Thyroid gland (tissue), 4 donors: ENCODE measurements at regions not wholly inside any gene's neighbourhood (a gene's known extent, or its start where the extent isn't known, plus 50 kb on each side); places are given as distances from the start of the nearest gene placed in this dataset.

Experiments used
- POLR2A ChIP-seq, 2 donors: fragments of 450-650 bp; IDR thresholded peaks; one replicate each; pipeline ENCODE4 v1.6.1; 2017; ENCODE audit warnings: antibody characterized with exemption in 2 of 2, mild to moderate bottlenecking in 2 of 2, moderate library complexity in 1 of 2
- TF ChIP-seq, protein P1 (sequence below), 6 experiments: fragments of 200-600 bp in 3 of 6; fragments of 450-650 bp in 3 of 6; sonication (generic) in 3 of 6; IDR thresholded peaks; one replicate each; pipeline ENCODE4 v1.5.1; 2016 to 2019; ENCODE audit warnings: antibody characterized with exemption in 6 of 6, mild to moderate bottlenecking in 2 of 6, inconsistent platforms in 1 of 6, moderate library complexity in 1 of 6

DNA sequence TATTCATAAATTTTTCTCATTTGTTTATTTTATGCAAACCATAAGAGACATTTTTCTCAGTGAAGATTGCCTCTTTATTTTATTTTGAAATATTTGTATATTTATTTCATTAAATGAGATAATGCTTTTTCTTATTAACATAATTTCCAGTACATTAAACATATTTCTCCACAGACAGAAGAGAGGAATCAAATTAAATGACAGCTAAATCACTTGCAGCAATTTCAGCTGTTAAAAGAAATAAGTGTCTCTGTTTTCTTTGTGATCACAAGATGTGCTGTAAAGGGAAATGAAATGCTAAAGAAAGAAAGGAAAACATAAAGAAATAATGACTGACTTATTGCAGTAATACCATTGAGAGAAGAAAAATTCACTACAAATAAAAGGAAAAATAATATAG, 414.0 kb upstream of the FANCL start:
- TF ChIP-seq, protein P1, sequence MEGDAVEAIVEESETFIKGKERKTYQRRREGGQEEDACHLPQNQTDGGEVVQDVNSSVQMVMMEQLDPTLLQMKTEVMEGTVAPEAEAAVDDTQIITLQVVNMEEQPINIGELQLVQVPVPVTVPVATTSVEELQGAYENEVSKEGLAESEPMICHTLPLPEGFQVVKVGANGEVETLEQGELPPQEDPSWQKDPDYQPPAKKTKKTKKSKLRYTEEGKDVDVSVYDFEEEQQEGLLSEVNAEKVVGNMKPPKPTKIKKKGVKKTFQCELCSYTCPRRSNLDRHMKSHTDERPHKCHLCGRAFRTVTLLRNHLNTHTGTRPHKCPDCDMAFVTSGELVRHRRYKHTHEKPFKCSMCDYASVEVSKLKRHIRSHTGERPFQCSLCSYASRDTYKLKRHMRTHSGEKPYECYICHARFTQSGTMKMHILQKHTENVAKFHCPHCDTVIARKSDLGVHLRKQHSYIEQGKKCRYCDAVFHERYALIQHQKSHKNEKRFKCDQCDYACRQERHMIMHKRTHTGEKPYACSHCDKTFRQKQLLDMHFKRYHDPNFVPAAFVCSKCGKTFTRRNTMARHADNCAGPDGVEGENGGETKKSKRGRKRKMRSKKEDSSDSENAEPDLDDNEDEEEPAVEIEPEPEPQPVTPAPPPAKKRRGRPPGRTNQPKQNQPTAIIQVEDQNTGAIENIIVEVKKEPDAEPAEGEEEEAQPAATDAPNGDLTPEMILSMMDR (IDR thresholded peaks at IDR 0.05) = no peak
- no peak for TF ChIP-seq POLR2A (IDR thresholded peaks at IDR 0.05)
